DND-41 (cell line): ENCODE measurements at regions not wholly inside any gene's neighbourhood (a gene's known extent, or its start where the extent isn't known, plus 50 kb on each side); places are given as distances from the start of the nearest gene placed in this dataset.

Experiments
- EZH2 ChIP-seq: IDR thresholded peaks from 3 replicates; pipeline ENCODE4 v1.6.1; 2012; ENCODE audit warnings: borderline replicate concordance, low read depth, mild to moderate bottlenecking, moderate library complexity, low read length, inconsistent platforms; ENCODE audit not compliant: severe bottlenecking
- TF ChIP-seq, protein P1 (sequence below): IDR thresholded peaks from 2 replicates; pipeline ENCODE4 v1.5.1; 2012; ENCODE audit warnings: borderline replicate concordance, low read length, moderate library complexity, mild to moderate bottlenecking; ENCODE audit not compliant: poor library complexity, severe bottlenecking; ENCODE audit errors: extremely low read depth

DNA sequence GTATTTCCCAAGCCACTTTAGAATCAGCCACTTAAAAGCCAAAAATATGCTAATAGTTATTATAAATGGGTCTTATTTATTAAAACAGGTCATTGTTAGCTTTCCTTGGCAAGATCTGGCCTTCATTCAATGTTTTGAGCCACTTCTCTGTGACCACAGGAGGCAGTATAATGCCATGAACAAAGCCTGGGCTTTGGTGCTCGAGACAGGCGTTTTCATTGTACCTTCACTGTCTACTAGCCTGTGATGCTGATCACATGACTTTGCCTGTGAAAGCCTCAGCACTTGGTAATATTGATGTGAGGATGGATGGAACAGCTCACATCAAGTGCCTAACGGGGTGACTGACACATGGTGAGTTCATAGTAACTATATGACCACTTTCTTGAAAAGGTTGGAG is 217.0 kb downstream of the RWDD3 start:
- no peak for TF ChIP-seq EZH2
- TF ChIP-seq, protein P1, sequence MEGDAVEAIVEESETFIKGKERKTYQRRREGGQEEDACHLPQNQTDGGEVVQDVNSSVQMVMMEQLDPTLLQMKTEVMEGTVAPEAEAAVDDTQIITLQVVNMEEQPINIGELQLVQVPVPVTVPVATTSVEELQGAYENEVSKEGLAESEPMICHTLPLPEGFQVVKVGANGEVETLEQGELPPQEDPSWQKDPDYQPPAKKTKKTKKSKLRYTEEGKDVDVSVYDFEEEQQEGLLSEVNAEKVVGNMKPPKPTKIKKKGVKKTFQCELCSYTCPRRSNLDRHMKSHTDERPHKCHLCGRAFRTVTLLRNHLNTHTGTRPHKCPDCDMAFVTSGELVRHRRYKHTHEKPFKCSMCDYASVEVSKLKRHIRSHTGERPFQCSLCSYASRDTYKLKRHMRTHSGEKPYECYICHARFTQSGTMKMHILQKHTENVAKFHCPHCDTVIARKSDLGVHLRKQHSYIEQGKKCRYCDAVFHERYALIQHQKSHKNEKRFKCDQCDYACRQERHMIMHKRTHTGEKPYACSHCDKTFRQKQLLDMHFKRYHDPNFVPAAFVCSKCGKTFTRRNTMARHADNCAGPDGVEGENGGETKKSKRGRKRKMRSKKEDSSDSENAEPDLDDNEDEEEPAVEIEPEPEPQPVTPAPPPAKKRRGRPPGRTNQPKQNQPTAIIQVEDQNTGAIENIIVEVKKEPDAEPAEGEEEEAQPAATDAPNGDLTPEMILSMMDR: peak; percentile 38
